ENCODE measurements at regions not wholly inside any gene's neighbourhood (a gene's known extent, or its start where the extent isn't known, plus 50 kb on each side); places are given as distances from the start of the nearest gene placed in this dataset.
A peak's percentile ranks its signal among the peaks of the same experiment; 100 is the strongest.

DNA sequence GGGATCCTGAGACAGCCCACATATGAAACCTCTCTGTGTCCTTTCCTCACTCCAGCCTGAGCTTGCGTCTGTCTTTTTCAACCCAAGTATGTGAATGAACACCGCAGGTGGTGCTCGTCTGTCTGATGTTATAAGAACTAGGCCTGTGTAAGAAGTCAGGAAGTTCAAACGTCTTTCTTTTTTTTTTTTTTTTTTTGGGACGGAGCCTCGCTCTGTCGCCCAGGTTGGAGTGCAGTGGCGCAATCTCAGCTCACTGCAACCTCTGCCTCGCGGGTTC, 92.3 kb downstream of the ANKRD10 start:
- Mint-ChIP-seq H3K4me3 (no peak overlapping the region), H3K9me3 (peaks cover 4% of the 10 kb centered on the region), H3K4me1 (peaks cover 3% of the 10 kb centered on the region), H3K27ac (no peak overlapping the region), H3K36me3 (ENCODE audit: low read depth) (no peaks in the 10 kb centered on the region), H3K27me3 (ENCODE audit: insufficient read depth) (no peaks in the 10 kb centered on the region)
- H3K27ac ChIP-seq (ENCODE audit: low read depth, low read length), result no peak overlapping the region
- no peaks in the 10 kb centered on the region for H3K9me3 ChIP-seq (ENCODE audit: control insufficient read depth, low read length)
- H3K4me1 ChIP-seq (ENCODE audit: control insufficient read depth, insufficient read depth, low read length), result no peaks in the 10 kb centered on the region
- H3K4me3 ChIP-seq (ENCODE audit: low read length), result no peak overlapping the region
- 85 to 100% methylated on average over 1 to 6 of the region's 10 CpGs for WGBS, 2 experiments (ENCODE audit: insufficient coverage in 1 of 2, insufficient read length in 1 of 2)
- H3K27me3 ChIP-seq (ENCODE audit: control insufficient read depth, insufficient read depth, low read length, poor library complexity, severe bottlenecking), result no peaks in the 10 kb centered on the region
- TF ChIP-seq CTCF (conservative IDR thresholded peaks at IDR 0.05), result no peak
- DNase-seq, result no peak
- H3K36me3 ChIP-seq (ENCODE audit: control insufficient read depth, insufficient read depth, low read length), result no peaks in the 10 kb centered on the region
- no peak overlapping the region for H3K9ac ChIP-seq (ENCODE audit: extremely low read depth, low read length, poor library complexity, severe bottlenecking)

DNA sequence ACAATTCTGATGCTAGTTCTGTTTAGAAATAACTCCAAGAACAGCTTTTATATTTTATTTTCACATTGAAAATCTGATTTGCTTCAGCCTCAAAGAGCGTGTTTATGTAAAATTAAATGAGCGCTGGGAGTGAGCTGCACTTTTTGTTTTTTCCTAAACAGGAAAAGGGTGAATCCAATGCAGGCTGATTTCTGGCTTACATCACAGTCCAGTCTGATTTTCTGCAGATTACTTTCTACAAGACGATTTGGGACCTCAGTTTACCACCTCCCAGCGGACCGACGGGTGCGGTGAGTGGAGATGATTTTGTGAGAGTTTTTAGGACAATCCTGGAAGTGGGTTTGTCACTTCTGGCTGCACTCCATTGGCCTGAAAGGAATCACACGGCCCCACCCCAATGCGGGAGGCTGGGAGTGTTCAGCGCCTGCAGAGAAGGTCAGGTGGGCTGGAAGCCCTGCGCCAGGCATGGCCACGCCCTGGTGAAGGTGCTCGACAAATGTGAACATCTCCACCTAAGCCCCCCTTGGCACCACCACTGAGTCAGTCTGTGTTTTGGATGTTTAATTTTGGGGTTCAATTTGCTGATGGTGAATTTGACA, 90.1 kb downstream of the ANKRD10 start:
- H3K27me3 Mint-ChIP-seq (ENCODE audit: insufficient read depth), result no peaks in the 10 kb centered on the region
- Histone ChIP-seq H3K27ac (ENCODE audit: low read depth, low read length) (no peak overlapping the region), H3K4me3 (ENCODE audit: low read length) (no peak overlapping the region), H3K4me1 (ENCODE audit: control insufficient read depth, insufficient read depth, low read length) (no peaks in the 10 kb centered on the region), H3K36me3 (ENCODE audit: control insufficient read depth, insufficient read depth, low read length) (no peaks in the 10 kb centered on the region), H3K9me3 (ENCODE audit: control insufficient read depth, low read length) (no peaks in the 10 kb centered on the region), H3K27me3 (ENCODE audit: control insufficient read depth, insufficient read depth, low read length, poor library complexity, severe bottlenecking) (no peaks in the 10 kb centered on the region), H3K9ac (ENCODE audit: extremely low read depth, low read length, poor library complexity, severe bottlenecking) (no peak overlapping the region)
- H3K4me1 Mint-ChIP-seq, result no peaks in the 10 kb centered on the region
- no peaks in the 10 kb centered on the region for H3K36me3 Mint-ChIP-seq (ENCODE audit: low read depth)
- peak; percentile 25 for DNase-seq
- H3K27ac Mint-ChIP-seq, result no peak overlapping the region
- H3K4me3 Mint-ChIP-seq, result no peak overlapping the region
- peaks cover 4% of the 10 kb centered on the region for H3K9me3 Mint-ChIP-seq
- TF ChIP-seq CTCF (conservative IDR thresholded peaks at IDR 0.05), result no peak
- WGBS, 2 experiments (ENCODE audit: insufficient coverage in 1 of 2, insufficient read length in 1 of 2), result 94 to 95% methylated on average over 11 to 13 of the region's 13 CpGs

DNA sequence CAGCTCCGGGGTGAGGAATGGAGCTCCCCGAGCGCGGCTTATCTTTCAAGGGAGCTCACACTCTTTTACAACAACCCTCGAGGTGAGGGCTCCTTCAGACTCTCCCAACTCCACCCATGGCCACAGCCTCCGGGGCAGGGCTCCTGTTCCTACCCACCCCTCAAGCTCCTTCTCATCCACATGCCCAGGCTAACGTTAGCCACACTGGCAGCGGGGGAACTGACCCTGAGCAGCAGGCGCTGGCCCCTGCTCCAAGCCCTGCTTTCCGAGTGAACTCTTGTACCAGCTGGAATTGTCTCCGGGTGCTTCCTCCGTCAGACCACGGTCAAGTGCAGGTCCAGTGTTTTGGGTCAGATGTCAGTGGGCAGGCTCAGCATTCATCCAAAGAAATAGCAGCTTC, 89.4 kb downstream of the ANKRD10 start:
- Histone ChIP-seq H3K36me3 (ENCODE audit: control insufficient read depth, insufficient read depth, low read length) (no peaks in the 10 kb centered on the region), H3K4me1 (ENCODE audit: control insufficient read depth, insufficient read depth, low read length) (no peaks in the 10 kb centered on the region), H3K9me3 (ENCODE audit: control insufficient read depth, low read length) (no peaks in the 10 kb centered on the region), H3K27me3 (ENCODE audit: control insufficient read depth, insufficient read depth, low read length, poor library complexity, severe bottlenecking) (no peaks in the 10 kb centered on the region), H3K9ac (ENCODE audit: extremely low read depth, low read length, poor library complexity, severe bottlenecking) (no peak overlapping the region), H3K4me3 (ENCODE audit: low read length) (no peak overlapping the region), H3K27ac (ENCODE audit: low read depth, low read length) (no peak overlapping the region)
- Mint-ChIP-seq H3K4me3 (no peak overlapping the region), H3K27ac (no peak overlapping the region), H3K27me3 (ENCODE audit: insufficient read depth) (no peaks in the 10 kb centered on the region), H3K36me3 (ENCODE audit: low read depth) (no peaks in the 10 kb centered on the region), H3K4me1 (no peaks in the 10 kb centered on the region), H3K9me3 (peaks cover 4% of the 10 kb centered on the region)
- 93% methylated on average over 10 to 13 of the region's 13 CpGs for WGBS, 2 experiments (ENCODE audit: insufficient coverage in 1 of 2, insufficient read length in 1 of 2)
- TF ChIP-seq CTCF (conservative IDR thresholded peaks at IDR 0.05), result no peak
- peak; percentile 29 for DNase-seq

All from endodermal cell (in vitro differentiated cells).